Endothelial cell (in vitro differentiated cells): ENCODE measurements at regions not wholly inside any gene's neighbourhood (a gene's known extent, or its start where the extent isn't known, plus 50 kb on each side); places are given as distances from the start of the nearest gene placed in this dataset.
"Not testable (repeated sequence)": the region's sequence is repeated elsewhere in the genome, so short reads cannot be mapped to it uniquely, and the experiment has no call there.

Source experiments
- DNase-seq: peaks from one replicate; pipeline ENCODE4 v3.0.0; 2021; ENCODE audit warnings: low spot score
- H3K27ac Mint-ChIP-seq: one replicate; pipeline ENCODE4 v1.8.0; 2021; ENCODE audit warnings: mixed read lengths, inconsistent platforms; ENCODE audit not compliant: unreplicated experiment
- H3K27me3 Mint-ChIP-seq: one replicate; pipeline ENCODE4 v1.8.0; 2021; ENCODE audit warnings: mild to moderate bottlenecking, moderate library complexity, mixed read lengths, inconsistent platforms; ENCODE audit not compliant: unreplicated experiment
- H3K36me3 Mint-ChIP-seq: one replicate; pipeline ENCODE4 v1.8.0; 2021; ENCODE audit warnings: mild to moderate bottlenecking, low read depth, mixed read lengths, inconsistent platforms; ENCODE audit not compliant: unreplicated experiment
- H3K4me1 Mint-ChIP-seq: one replicate; pipeline ENCODE4 v1.8.0; 2021; ENCODE audit warnings: mild to moderate bottlenecking, mixed read lengths, inconsistent platforms; ENCODE audit not compliant: unreplicated experiment
- H3K4me3 Mint-ChIP-seq: one replicate; pipeline ENCODE4 v1.8.0; 2021; ENCODE audit warnings: mild to moderate bottlenecking, mixed read lengths, inconsistent platforms; ENCODE audit not compliant: unreplicated experiment
- H3K9me3 Mint-ChIP-seq: one replicate; pipeline ENCODE4 v1.8.0; 2021; ENCODE audit warnings: mixed read lengths, inconsistent platforms; ENCODE audit not compliant: unreplicated experiment
- CTCF ChIP-seq: fragments of 200-600 bp; sonication (generic); IDR thresholded peaks from one replicate; pipeline ENCODE4 v1.5.0; 2021; ENCODE audit warnings: antibody characterized with exemption; ENCODE audit not compliant: unreplicated experiment

- TF ChIP-seq CTCF = no peak
- no peaks in the 10 kb centered on the region for H3K9me3 Mint-ChIP-seq
- H3K36me3 Mint-ChIP-seq = no peaks in the 10 kb centered on the region
- no peaks in the 10 kb centered on the region for H3K27me3 Mint-ChIP-seq
- peak; percentile 31 for DNase-seq
- H3K4me3 Mint-ChIP-seq = no peak overlapping the region
- no peaks in the 10 kb centered on the region for H3K4me1 Mint-ChIP-seq
- no peak overlapping the region for H3K27ac Mint-ChIP-seq
Observed at GRCh38 chr6:27591699-27592480, 119.0 kb upstream of the ZNF184 start.

GRCh38 chr6:27585316-27585715 lies 112.4 kb upstream of the ZNF184 start:
- not testable (repeated sequence) for H3K36me3 Mint-ChIP-seq, H3K9me3 Mint-ChIP-seq, H3K4me1 Mint-ChIP-seq, DNase-seq, H3K4me3 Mint-ChIP-seq, H3K27me3 Mint-ChIP-seq, H3K27ac Mint-ChIP-seq

- Mint-ChIP-seq H3K27me3 (peaks cover 4% of the 10 kb centered on the region), H3K27ac (no peak overlapping the region), H3K36me3 (no peaks in the 10 kb centered on the region), H3K4me1 (no peaks in the 10 kb centered on the region), H3K4me3 (no peak overlapping the region), H3K9me3 (no peaks in the 10 kb centered on the region)
- TF ChIP-seq CTCF = no peak
- DNase-seq = no peak
Observed at GRCh38 chr6:27584326-27584725, 111.4 kb upstream of the ZNF184 start.

- TF ChIP-seq CTCF = no peak
- Mint-ChIP-seq H3K4me3 (peak overlapping the region; percentile 88), H3K27ac (peak overlapping the region; percentile 83), H3K4me1 (no peaks in the 10 kb centered on the region), H3K36me3 (no peaks in the 10 kb centered on the region), H3K9me3 (no peaks in the 10 kb centered on the region), H3K27me3 (peaks cover 4% of the 10 kb centered on the region)
- peak; percentile 67 for DNase-seq
Observed at GRCh38 chr6:27582928-27583725, 110.2 kb upstream of the ZNF184 start.

GRCh38 chr6:27579973-27580372 lies 107.1 kb upstream of the ZNF184 start:
- H3K27ac Mint-ChIP-seq = no peak overlapping the region
- no peaks in the 10 kb centered on the region for H3K9me3 Mint-ChIP-seq
- H3K4me1 Mint-ChIP-seq = no peaks in the 10 kb centered on the region
- H3K36me3 Mint-ChIP-seq = no peaks in the 10 kb centered on the region
- no peak overlapping the region for H3K4me3 Mint-ChIP-seq
- TF ChIP-seq CTCF = no peak
- no peak for DNase-seq
- peaks cover 4% of the 10 kb centered on the region for H3K27me3 Mint-ChIP-seq
